ENCODE measurements at regions not wholly inside any gene's neighbourhood (a gene's known extent, or its start where the extent isn't known, plus 50 kb on each side); places are given as distances from the start of the nearest gene placed in this dataset.

GRCh38 chr18:4573735-4574134 is 118.6 kb upstream of the DLGAP1 start:
- no peak overlapping the region for H3K27ac ChIP-seq
- TF ChIP-seq CTCF (conservative IDR thresholded peaks at IDR 0.05) = no peak
- TF ChIP-seq ZFX (IDR thresholded peaks at IDR 0.05) = no peak

- no peak overlapping the region for H3K27ac ChIP-seq
- TF ChIP-seq CTCF (conservative IDR thresholded peaks at IDR 0.05) (no peak), ZFX (IDR thresholded peaks at IDR 0.05) (no peak)
Measured at GRCh38 chr18:4557502-4557901, 102.4 kb upstream of the DLGAP1 start.

GRCh38 chr18:4551001-4551360 is 95.9 kb upstream of the DLGAP1 start:
- TF ChIP-seq ZFX (IDR thresholded peaks at IDR 0.05) = no peak
- no peak for TF ChIP-seq CTCF (conservative IDR thresholded peaks at IDR 0.05)
- no peak overlapping the region for H3K27ac ChIP-seq

- TF ChIP-seq ZFX (IDR thresholded peaks at IDR 0.05) (no peak), CTCF (conservative IDR thresholded peaks at IDR 0.05) (no peak)
- H3K27ac ChIP-seq = no peak overlapping the region
Measured at GRCh38 chr18:4549164-4549872, 94.2 kb upstream of the DLGAP1 start.

- TF ChIP-seq CTCF (conservative IDR thresholded peaks at IDR 0.05) (no peak), ZFX (IDR thresholded peaks at IDR 0.05) (no peak)
- H3K27ac ChIP-seq = no peak overlapping the region
Measured at GRCh38 chr18:4547126-4547525, 92.0 kb upstream of the DLGAP1 start.

- H3K27ac ChIP-seq = no peak overlapping the region
- TF ChIP-seq ZFX (IDR thresholded peaks at IDR 0.05) (no peak), CTCF (conservative IDR thresholded peaks at IDR 0.05) (no peak)
Measured at GRCh38 chr18:4544142-4544541, 89.0 kb upstream of the DLGAP1 start.

- TF ChIP-seq CTCF (conservative IDR thresholded peaks at IDR 0.05) (no peak), ZFX (IDR thresholded peaks at IDR 0.05) (no peak)
- H3K27ac ChIP-seq = no peak overlapping the region
Measured at GRCh38 chr18:4543711-4544110, 88.6 kb upstream of the DLGAP1 start.

Data from C4-2B (cell line).